ENCODE measurements at regions not wholly inside any gene's neighbourhood (a gene's known extent, or its start where the extent isn't known, plus 50 kb on each side); places are given as distances from the start of the nearest gene placed in this dataset.

DNA sequence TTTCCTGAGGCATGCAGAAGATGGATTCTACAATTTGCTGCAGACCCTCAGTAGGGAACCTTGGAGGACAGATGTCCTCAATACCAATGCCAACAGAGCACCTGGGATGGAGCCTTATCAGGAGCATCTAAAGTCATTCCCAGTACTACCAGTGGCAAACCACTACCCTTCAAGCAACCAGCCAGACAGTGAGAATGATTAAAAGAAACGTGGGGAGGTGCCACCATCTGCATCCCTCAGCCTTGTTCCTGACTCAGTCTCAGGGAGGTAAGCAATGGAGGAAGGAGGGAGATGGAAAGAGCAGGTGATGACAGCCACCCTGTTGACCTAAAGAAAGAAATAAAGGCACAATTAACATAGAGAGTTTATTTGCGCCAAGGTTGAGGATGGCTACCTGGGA is 175.2 kb upstream of the GRIN2B start:
- no peak for DNase-seq

GRCh38 chr12:14157088-14157747 is 175.8 kb upstream of the GRIN2B start:
- DNase-seq, result no peak

- DNase-seq, result no peak
Measured at GRCh38 chr12:14164266-14164665, 182.9 kb upstream of the GRIN2B start.

- DNase-seq, result peak; percentile 79
Measured at GRCh38 chr12:14167005-14167628, 185.7 kb upstream of the GRIN2B start.

DNA sequence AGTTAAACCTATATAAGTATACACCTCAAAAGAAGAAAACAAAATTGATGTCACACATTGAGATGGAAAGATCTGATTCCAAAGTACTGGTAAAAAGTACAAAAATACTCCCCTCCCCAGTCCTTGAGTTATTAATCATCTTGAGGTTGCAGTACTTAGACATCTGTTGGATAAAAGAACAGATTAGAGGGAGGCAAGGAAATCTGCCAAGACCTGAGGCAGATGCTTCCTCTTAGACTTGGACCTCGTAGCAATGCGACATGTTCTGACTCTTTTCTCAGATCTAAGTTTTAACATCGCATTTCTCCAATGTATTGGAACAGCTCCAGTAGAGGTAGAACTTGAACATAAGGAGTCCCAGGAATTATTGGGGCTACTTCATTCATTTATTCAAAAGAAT is 187.9 kb upstream of the GRIN2B start:
- DNase-seq, result no peak

- DNase-seq, result no peak
Measured at GRCh38 chr12:14171106-14171505, 189.7 kb upstream of the GRIN2B start.

- no peak for DNase-seq
Measured at GRCh38 chr12:14175206-14175605, 190.3 kb upstream of the ATF7IP start.

GRCh38 chr12:14185427-14186192 is 179.9 kb upstream of the ATF7IP start:
- DNase-seq, result peak; percentile 59

GRCh38 chr12:14186193-14186502 is 179.3 kb upstream of the ATF7IP start:
- no peak for DNase-seq

- no peak for DNase-seq
Measured at GRCh38 chr12:14187002-14187401, 178.5 kb upstream of the ATF7IP start.

GRCh38 chr12:14187966-14188365 is 177.5 kb upstream of the ATF7IP start:
- DNase-seq, result no peak

DNA sequence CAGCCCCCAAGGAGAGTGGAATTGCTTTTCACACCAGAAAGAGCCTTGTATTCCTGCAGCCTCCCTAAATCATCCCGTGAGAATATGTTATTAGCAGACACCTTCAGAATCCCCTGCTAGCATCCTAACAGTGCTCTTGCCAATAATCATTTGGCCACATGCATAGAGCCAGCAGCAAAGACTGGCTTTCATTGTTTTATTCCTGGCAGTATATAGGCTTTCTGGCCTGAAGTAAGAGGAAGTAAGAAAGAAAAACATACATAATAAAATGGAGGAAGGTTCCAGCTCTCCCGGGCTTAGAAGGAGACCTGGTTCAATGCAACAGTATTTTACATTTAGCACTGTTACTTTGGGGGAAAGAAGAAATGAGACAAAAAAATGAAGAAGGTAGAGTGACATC is 176.7 kb upstream of the ATF7IP start:
- no peak for DNase-seq

GRCh38 chr12:14190694-14191093 is 174.8 kb upstream of the ATF7IP start:
- DNase-seq, result no peak

- no peak for DNase-seq
Measured at GRCh38 chr12:14191612-14192011, 173.9 kb upstream of the ATF7IP start.

DNA sequence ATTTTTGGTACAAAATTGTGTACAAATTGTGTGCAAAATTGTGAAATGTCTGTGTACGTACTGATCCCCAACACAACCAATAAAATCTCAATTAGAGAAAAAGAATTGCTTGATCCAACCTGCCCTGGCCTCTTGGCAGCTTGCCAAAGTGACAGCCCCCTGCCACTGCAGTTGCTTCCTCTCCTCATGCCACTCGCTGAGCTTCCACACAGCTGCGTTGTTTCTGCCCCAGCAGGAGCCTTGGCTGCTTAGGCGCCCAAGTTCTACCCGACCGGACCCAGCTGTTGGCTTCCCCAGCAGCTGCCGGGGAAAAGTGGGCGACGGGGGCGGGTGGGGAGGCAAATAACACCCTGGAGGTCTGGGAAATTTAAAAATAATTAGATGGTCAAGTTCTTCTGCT is 171.8 kb upstream of the ATF7IP start:
- DNase-seq, result no peak

GRCh38 chr12:14194572-14194971 is 170.9 kb upstream of the ATF7IP start:
- no peak for DNase-seq

GRCh38 chr12:14199455-14200198 is 165.9 kb upstream of the ATF7IP start:
- no peak for DNase-seq

DNA sequence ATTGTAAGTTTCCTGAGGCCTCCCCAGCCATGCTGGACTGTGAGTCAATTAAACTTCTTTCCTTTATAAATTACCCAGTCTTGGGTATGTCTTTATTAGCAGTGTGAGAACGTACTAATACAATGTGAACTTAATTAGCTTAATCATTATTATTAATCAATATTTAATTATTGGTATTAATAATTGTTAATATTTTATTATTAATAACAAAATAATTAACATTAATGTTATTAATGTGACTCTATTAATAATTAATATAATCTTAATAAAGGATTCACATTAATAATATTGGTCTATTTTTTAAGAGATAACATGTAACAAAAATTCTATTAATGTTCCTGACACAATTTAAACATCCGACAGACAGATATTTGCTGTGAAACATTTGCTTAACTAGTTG is 164.9 kb upstream of the ATF7IP start:
- no peak for DNase-seq

DNA sequence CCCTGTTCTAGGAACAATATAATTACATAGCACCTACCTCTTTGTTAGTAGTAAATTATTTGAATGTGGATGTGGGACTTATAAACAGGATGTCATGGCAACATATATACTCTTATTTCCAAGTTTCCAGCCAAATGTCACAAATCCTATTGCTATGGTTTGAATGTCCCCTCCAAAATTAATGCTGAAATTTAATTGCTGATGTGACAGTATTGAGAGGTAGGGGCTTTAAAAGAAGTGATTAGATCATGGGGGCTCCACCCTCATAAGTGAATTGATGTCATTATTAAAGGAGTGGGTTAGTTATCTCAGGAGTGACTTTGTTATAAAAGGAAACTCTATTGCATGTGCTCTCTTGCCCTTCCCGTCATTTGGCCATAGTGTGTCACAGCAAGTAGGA is 164.2 kb upstream of the ATF7IP start:
- DNase-seq, result no peak

- no peak for DNase-seq
Measured at GRCh38 chr12:14207905-14208551, 157.5 kb upstream of the ATF7IP start.

DNA sequence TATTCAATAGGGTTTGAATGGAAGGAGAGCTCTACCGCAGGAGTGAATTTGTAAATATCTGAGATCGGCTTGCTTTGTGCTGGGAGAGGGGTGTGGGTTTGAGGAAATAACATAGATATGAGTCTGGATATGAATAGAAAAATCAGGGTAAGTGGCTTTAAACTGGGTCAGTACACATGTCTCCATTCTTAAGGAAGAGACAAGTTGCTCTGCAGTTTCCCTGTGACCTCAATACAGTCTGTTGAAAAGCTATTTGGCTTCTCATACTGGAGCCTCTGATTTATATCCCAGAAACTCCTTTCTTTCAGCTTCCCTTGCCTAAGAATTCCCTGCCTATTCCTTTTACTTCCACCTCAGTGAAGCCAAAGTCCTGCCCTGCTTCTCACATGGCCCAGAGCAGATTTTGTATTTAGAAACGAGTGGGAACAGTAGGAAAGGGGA is 153.5 kb upstream of the ATF7IP start:
- peak; percentile 53 for DNase-seq

DNA sequence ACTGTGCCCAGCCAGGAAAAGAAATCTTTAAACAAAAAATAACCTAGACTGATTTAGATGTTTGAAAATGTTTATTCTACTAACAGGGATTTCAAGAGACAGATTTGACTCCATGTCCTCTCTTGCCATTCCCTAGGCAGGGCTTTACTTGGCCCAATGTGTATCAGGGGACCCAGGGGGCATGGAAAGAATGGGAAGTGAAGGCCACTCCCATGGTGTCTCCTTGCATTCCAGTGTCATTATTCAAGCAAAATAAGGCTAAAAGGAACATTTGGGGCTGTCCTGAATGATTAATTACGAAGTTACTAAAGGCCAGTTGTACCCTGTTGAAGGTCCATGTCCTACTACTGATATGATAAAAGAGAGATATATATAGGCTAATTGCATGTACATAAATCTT is 151.9 kb upstream of the ATF7IP start:
- DNase-seq, result no peak

DNA sequence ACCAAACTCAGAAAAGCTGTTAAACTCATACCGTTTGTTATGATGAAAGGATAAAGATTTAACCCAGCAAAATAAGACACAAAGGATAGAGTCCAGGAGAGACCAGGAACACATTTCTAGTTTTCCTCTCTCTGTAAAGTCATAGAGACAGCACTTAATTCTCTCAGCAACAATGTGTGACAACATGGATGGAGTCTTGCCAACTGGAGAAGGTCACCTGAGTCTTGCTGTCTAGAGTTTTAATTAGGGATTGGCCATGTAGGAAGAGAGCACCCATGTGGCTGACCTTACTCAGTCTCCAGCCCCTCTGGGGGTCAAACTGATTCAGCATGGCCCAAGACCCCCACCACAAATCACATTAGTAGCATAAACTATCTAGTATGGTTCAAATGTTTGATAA is 151.0 kb upstream of the ATF7IP start:
- no peak for DNase-seq
